ENCODE measurements at regions not wholly inside any gene's neighbourhood (a gene's known extent, or its start where the extent isn't known, plus 50 kb on each side); places are given as distances from the start of the nearest gene placed in this dataset.

DNA sequence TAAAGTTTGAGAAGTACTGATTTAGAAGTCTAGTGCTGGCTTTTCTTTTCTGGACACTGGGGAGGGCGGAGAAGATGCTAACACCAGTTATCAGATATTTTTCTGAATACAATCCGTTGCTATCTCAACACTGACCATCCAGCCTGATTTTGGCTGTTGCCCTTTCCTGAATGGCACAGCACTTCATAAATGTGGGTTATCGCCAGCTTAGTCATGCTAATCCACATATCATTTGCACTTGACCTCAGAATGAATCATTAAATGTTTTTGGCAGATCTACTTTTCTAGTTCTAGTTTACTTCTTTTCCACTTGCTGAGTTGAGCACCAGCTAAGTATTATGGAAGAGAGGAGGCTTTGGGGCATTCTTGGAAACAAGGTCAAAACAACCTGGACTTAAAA is 60.8 kb upstream of the ESX1 start:
- no peak for DNase-seq (ENCODE audit: low spot score in 2 of 2)
- Histone ChIP-seq H3K27me3 (no peaks in the 10 kb centered on the region), H3K36me3 (no peaks in the 10 kb centered on the region), H3K4me1 (no peaks in the 10 kb centered on the region), H3K4me3 (no peak overlapping the region), H3K27ac (no peak overlapping the region), H3K9me3 (no peaks in the 10 kb centered on the region)
- TF ChIP-seq POLR2AphosphoS5 (IDR thresholded peaks at IDR 0.05) (no peak), POLR2A (IDR thresholded peaks at IDR 0.05) (no peak), EP300 (IDR thresholded peaks at IDR 0.05) (no peak)
- TF ChIP-seq, protein P1, sequence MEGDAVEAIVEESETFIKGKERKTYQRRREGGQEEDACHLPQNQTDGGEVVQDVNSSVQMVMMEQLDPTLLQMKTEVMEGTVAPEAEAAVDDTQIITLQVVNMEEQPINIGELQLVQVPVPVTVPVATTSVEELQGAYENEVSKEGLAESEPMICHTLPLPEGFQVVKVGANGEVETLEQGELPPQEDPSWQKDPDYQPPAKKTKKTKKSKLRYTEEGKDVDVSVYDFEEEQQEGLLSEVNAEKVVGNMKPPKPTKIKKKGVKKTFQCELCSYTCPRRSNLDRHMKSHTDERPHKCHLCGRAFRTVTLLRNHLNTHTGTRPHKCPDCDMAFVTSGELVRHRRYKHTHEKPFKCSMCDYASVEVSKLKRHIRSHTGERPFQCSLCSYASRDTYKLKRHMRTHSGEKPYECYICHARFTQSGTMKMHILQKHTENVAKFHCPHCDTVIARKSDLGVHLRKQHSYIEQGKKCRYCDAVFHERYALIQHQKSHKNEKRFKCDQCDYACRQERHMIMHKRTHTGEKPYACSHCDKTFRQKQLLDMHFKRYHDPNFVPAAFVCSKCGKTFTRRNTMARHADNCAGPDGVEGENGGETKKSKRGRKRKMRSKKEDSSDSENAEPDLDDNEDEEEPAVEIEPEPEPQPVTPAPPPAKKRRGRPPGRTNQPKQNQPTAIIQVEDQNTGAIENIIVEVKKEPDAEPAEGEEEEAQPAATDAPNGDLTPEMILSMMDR (IDR thresholded peaks at IDR 0.05), result no peak
- 61% methylated on average over 3 of the region's 3 CpGs for WGBS

DNA sequence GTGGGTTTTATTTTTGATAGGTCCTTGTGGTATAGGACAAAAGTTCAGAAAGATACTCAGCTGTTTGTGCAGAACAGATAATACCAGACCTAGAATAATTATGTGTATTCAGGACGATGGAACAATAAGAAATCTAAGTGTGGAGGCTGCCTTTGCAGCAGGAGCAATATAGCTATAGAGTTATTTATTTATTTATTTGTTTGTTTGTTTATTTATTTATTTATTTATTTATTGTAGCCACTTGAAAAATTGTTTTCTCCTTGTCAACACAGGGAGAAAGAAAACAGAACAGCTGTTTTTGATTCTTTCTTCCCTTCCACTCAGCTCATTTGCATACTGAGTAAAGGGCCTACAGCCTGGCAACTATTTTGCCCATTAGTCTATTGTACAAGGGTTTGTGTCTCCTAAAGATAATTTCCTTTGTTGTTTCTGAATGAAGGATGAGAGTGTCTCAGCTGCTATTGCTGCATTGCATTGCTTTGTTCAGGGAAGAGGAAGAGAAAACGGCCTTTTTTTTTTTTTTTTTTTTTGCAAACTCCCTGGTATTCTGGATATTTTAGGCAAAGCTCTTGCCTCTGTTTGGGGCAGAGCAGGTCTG is 56.0 kb upstream of the ESX1 start:
- Histone ChIP-seq H3K4me3 (no peak overlapping the region), H3K27ac (no peak overlapping the region), H3K4me1 (peaks cover 3% of the 10 kb centered on the region), H3K27me3 (no peaks in the 10 kb centered on the region), H3K36me3 (no peaks in the 10 kb centered on the region), H3K9me3 (no peaks in the 10 kb centered on the region)
- TF ChIP-seq, protein P1 (IDR thresholded peaks at IDR 0.05), result no peak
- no peak for TF ChIP-seq EP300 (IDR thresholded peaks at IDR 0.05)
- TF ChIP-seq POLR2AphosphoS5 (IDR thresholded peaks at IDR 0.05), result no peak
- TF ChIP-seq POLR2A (IDR thresholded peaks at IDR 0.05), result no peak
- DNase-seq (ENCODE audit: low spot score in 2 of 2), result no peak
- WGBS, result 80% methylated on average over 2 of the region's 2 CpGs

DNA sequence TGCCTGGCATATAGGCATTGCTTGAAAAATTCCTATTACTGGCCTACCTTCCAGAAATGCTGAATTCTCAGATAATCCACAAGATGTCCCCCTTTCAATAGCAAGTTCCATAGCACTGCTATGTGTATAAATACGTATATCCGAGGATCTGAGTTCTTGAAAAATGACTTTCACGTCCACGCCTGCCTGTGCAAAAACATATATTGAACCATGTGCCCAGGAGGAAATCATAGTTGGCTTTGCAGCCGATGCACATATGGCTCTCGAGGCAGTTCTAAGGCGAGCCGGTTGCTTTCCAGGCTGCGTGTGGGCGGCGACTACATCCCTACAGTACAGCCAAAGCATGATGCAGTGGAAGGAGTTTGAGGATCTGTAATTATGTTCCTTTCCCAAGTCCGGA is 55.4 kb upstream of the ESX1 start:
- no peak for DNase-seq (ENCODE audit: low spot score in 2 of 2)
- H3K4me3 ChIP-seq, result no peak overlapping the region
- TF ChIP-seq, protein P1 (IDR thresholded peaks at IDR 0.05), result no peak
- TF ChIP-seq EP300 (IDR thresholded peaks at IDR 0.05) (no peak), POLR2AphosphoS5 (IDR thresholded peaks at IDR 0.05) (no peak), POLR2A (IDR thresholded peaks at IDR 0.05) (no peak)
- H3K27me3 ChIP-seq, result no peaks in the 10 kb centered on the region
- no peak overlapping the region for H3K27ac ChIP-seq
- WGBS, result 53% methylated on average over 12 of the region's 12 CpGs
- no peaks in the 10 kb centered on the region for H3K9me3 ChIP-seq
- H3K36me3 ChIP-seq, result no peaks in the 10 kb centered on the region
- H3K4me1 ChIP-seq, result peaks cover 3% of the 10 kb centered on the region

DNA sequence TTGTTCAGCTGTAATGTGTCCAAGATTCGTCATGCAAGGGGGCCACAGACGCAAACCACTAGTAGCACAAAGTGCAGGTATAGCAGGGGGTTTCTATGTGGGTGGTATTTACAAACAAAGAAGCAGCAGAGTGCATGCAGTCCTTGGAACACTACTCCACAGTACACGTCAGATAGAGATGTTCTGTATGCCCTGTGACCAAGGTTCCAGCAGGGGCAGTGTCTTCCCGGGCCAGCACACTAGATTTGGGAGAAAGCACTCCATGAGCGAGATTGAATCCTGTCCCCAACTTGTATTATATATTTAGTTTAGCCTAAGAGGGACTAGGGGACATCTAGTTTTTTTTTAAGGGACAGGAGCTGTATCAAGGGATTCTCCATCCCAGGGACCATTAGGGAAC is 54.4 kb upstream of the ESX1 start:
- no peak for DNase-seq (ENCODE audit: low spot score in 2 of 2)
- peaks cover 3% of the 10 kb centered on the region for H3K4me1 ChIP-seq
- no peak overlapping the region for H3K4me3 ChIP-seq
- no peak for TF ChIP-seq POLR2A (IDR thresholded peaks at IDR 0.05)
- TF ChIP-seq, protein P1 (IDR thresholded peaks at IDR 0.05), result no peak
- no peak for TF ChIP-seq POLR2AphosphoS5 (IDR thresholded peaks at IDR 0.05)
- no peak for TF ChIP-seq EP300 (IDR thresholded peaks at IDR 0.05)
- H3K36me3 ChIP-seq, result no peaks in the 10 kb centered on the region
- 78% methylated on average over 4 of the region's 5 CpGs for WGBS
- no peak overlapping the region for H3K27ac ChIP-seq
- H3K27me3 ChIP-seq, result no peaks in the 10 kb centered on the region
- H3K9me3 ChIP-seq, result no peaks in the 10 kb centered on the region

DNA sequence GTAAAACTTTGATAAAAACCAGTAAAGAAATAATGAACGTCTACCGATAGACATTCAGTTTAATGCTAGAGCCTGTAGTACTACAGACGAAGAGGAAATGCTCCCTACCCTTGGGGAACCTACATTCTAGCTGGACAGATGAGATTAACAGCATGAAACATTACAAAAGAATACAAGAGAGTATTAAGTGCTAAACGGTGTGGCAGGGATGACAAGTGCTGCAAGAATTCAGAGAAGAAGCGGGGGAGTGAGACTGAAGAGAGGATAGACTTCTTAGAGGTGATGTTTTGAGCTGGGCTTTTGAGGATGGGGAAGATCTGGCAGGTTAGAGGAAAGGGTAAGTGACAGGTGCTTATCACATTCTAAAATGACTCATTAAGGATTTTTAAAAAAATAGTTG is 52.6 kb upstream of the ESX1 start:
- Histone ChIP-seq H3K27me3 (no peaks in the 10 kb centered on the region), H3K27ac (no peak overlapping the region), H3K36me3 (no peaks in the 10 kb centered on the region), H3K9me3 (no peaks in the 10 kb centered on the region), H3K4me3 (no peak overlapping the region), H3K4me1 (peaks cover 3% of the 10 kb centered on the region)
- DNase-seq (ENCODE audit: low spot score in 2 of 2), result no peak
- TF ChIP-seq, protein P1 (IDR thresholded peaks at IDR 0.05), result no peak
- TF ChIP-seq POLR2AphosphoS5 (IDR thresholded peaks at IDR 0.05) (no peak), POLR2A (IDR thresholded peaks at IDR 0.05) (no peak), EP300 (IDR thresholded peaks at IDR 0.05) (no peak)
- WGBS, result 67% methylated on average over 5 of the region's 5 CpGs

Data from suprapubic skin (tissue), 4 donors.